GM23248 (cell line): ENCODE measurements at regions not wholly inside any gene's neighbourhood (a gene's known extent, or its start where the extent isn't known, plus 50 kb on each side); places are given as distances from the start of the nearest gene placed in this dataset.

Experiments used
- DNase-seq: peaks from one replicate; pipeline ENCODE4 v3.0.0-alpha.2; 2015
- H2AFZ ChIP-seq: fragments of 200-600 bp; sonication (generic); 2 replicates; pipeline ENCODE4 v1.6.1; 2016; ENCODE audit warnings: antibody characterized with exemption
- H3F3A ChIP-seq: fragments of 200-600 bp; sonication (generic); 2 replicates; pipeline ENCODE4 v1.6.1; 2016; ENCODE audit warnings: mild to moderate bottlenecking, antibody characterized with exemption, mixed run types; ENCODE audit not compliant: insufficient read depth
- H3K27ac ChIP-seq: fragments of 200-600 bp; sonication (generic); 2 replicates; pipeline ENCODE4 v1.5.1; 2016; ENCODE audit warnings: mild to moderate bottlenecking
- H3K27me3 ChIP-seq: fragments of 200-600 bp; sonication (generic); replicated peaks from 2 replicates; pipeline ENCODE4 v1.6.1; 2016; ENCODE audit warnings: mild to moderate bottlenecking; ENCODE audit not compliant: insufficient read depth
- H3K36me3 ChIP-seq: fragments of 200-600 bp; sonication (generic); 2 replicates; pipeline ENCODE4 v1.6.1; 2016; ENCODE audit warnings: low read depth, mild to moderate bottlenecking
- H3K4me1 ChIP-seq: fragments of 200-600 bp; sonication (generic); 2 replicates; pipeline ENCODE4 v1.6.1; 2016; ENCODE audit warnings: mild to moderate bottlenecking; ENCODE audit not compliant: insufficient read depth
- H3K4me2 ChIP-seq: fragments of 200-600 bp; sonication (generic); one replicate; pipeline ENCODE4 v1.6.1; 2016; ENCODE audit warnings: mild to moderate bottlenecking; ENCODE audit not compliant: unreplicated experiment
- H3K4me3 ChIP-seq: fragments of 200-600 bp; sonication (generic); 2 replicates; pipeline ENCODE4 v1.5.1; 2016; ENCODE audit warnings: mild to moderate bottlenecking
- H3K79me2 ChIP-seq: fragments of 200-600 bp; sonication (generic); 2 replicates; pipeline ENCODE4 v1.6.1; 2016; ENCODE audit warnings: mild to moderate bottlenecking; ENCODE audit not compliant: insufficient read depth
- H3K9ac ChIP-seq: fragments of 200-600 bp; sonication (generic); 2 replicates; pipeline ENCODE4 v1.6.1; 2016; ENCODE audit warnings: mild to moderate bottlenecking
- H3K9me2 ChIP-seq: fragments of 200-600 bp; sonication (generic); 2 replicates; pipeline ENCODE4 v1.6.1; 2016; ENCODE audit warnings: mixed run types, mild to moderate bottlenecking, moderate library complexity; ENCODE audit not compliant: insufficient read depth
- H3K9me3 ChIP-seq: fragments of 200-600 bp; sonication (generic); one replicate; pipeline ENCODE4 v1.6.1; 2017; ENCODE audit warnings: low read depth
- H4K20me1 ChIP-seq: fragments of 200-600 bp; sonication (generic); 2 replicates; pipeline ENCODE4 v1.6.0; 2016; ENCODE audit not compliant: insufficient read depth
- EZH2 ChIP-seq: fragments of 200-600 bp; sonication (generic); IDR thresholded peaks from 2 replicates; pipeline ENCODE4 v1.6.1; 2018; ENCODE audit warnings: antibody characterized with exemption, mild to moderate bottlenecking; ENCODE audit not compliant: insufficient read depth, poor library complexity, severe bottlenecking
- EZH2phosphoT487 ChIP-seq: fragments of 200-600 bp; sonication (generic); IDR thresholded peaks from 2 replicates; pipeline ENCODE4 v1.6.1; 2018; ENCODE audit warnings: antibody characterized with exemption, moderate library complexity, mild to moderate bottlenecking, low read depth; ENCODE audit not compliant: insufficient read depth
- WGBS, 2 experiments: methylation state at CpG; one replicate each; pipeline ENCODE4 v1.1.6; 2015 to 2017; ENCODE audit warnings: low lambda C conversion rate in 2 of 2, low coverage in 1 of 2; ENCODE audit errors: missing lambda C conversion rate in 2 of 2; 5-methylcytosine and 5-hydroxymethylcytosine counted together
- in situ Hi-C: fragments of 300-500 bp; cut with MboI; formaldehyde crosslinking; loops from 2 replicates; pipeline ENCODE4 v1.15.0; 2020

DNA sequence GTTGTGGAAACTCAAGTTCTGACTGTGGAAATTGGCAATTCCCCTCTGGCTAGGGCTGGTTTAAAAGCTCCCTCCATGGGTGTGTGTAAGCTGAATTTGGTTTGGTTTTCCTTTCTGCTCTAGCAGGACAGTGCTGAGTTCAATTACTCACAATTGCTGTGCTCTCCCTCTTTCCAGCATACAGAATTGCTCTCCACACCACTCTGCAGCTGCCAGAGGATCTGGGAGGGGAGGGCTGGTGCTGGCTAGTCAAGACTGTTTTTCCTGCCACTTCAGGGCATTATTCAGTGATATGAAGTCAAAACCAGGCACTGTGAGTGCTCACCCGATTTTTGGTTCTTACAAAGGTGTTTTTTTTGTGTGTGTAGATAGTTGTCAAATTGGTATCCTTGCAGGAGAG lies 336.9 kb upstream of the SLC24A2 start:
- Histone ChIP-seq H4K20me1 (no peaks in the 10 kb centered on the region), H3K27me3 (peaks cover 17% of the 10 kb centered on the region; the same call in 1 of the 2 replicates), H3K36me3 (no peaks in the 10 kb centered on the region), H3F3A (no peaks in the 10 kb centered on the region), H3K9me2 (no peaks in the 10 kb centered on the region), H3K79me2 (no peaks in the 10 kb centered on the region), H3K9ac (no peak overlapping the region), H3K4me2 (no peak overlapping the region), H3K4me3 (no peak overlapping the region), H3K27ac (no peak overlapping the region), H3K4me1 (no peaks in the 10 kb centered on the region), H3K9me3 (no peaks in the 10 kb centered on the region), H2AFZ (no peak overlapping the region)
- TF ChIP-seq EZH2 (no peak), EZH2phosphoT487 (no peak)
- no peak for DNase-seq
- in situ Hi-C loops: no loop called here
- 0 to 3% methylated on average over 1 of the region's 1 CpG for WGBS, 2 experiments

DNA sequence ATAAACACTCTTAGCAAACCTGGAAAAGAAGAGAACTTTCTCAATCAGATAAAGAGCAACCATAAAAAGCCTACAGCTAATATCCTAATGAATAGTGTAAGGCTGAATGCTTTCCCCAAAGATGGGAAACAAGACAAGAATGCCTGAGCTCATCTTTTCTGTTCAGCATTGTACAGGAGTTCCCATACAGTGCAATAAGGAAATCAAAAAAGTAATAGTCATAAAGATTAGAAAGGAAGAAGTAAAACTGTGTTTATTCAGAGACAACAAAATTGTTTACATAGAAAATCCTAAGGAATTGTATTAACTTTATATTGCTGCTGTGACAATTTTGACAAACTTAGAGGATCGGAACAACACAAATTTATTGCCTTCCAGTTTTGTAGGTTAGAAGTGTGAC lies 330.7 kb upstream of the SLC24A2 start:
- in situ Hi-C loops: no loop called here

DNA sequence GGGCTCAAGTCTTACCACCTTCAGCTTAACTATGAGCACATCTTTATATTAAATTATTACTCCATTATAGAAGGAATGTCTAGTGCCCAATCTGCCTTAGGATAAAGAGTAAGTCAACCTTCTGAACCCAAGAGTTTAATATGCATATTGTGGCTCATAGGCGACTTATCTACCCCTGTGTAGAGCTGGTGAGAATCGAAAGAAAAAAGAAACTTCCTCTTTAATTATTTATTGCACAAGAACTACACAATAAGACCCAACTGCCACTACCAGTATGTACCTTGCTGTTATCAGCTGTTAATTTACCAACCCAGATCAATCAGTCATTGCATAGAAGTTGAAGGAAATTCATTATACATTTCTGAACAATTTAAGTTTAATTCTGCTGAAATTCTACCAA lies 329.1 kb upstream of the SLC24A2 start:
- Histone ChIP-seq H3F3A (no peaks in the 10 kb centered on the region), H3K9me2 (no peaks in the 10 kb centered on the region), H2AFZ (no peak overlapping the region), H3K9me3 (no peaks in the 10 kb centered on the region), H3K79me2 (no peaks in the 10 kb centered on the region), H3K9ac (no peak overlapping the region), H3K27ac (no peak overlapping the region), H4K20me1 (no peaks in the 10 kb centered on the region), H3K4me1 (no peaks in the 10 kb centered on the region), H3K27me3 (peaks cover 10% of the 10 kb centered on the region), H3K4me2 (no peak overlapping the region), H3K36me3 (no peaks in the 10 kb centered on the region), H3K4me3 (no peak overlapping the region)
- TF ChIP-seq EZH2: no peak
- TF ChIP-seq EZH2phosphoT487: no peak
- in situ Hi-C loops: no loop called here
- 37 to 42% methylated on average over 2 of the region's 2 CpGs for WGBS, 2 experiments
- DNase-seq: no peak

More for the DNA sequence above, 330.7 kb upstream of the SLC24A2 start:
- H3K36me3 ChIP-seq: no peaks in the 10 kb centered on the region
- WGBS, 2 experiments: 36 to 50% methylated on average over 1 of the region's 1 CpG
- no peak overlapping the region for H3K9ac ChIP-seq
- TF ChIP-seq EZH2 (no peak), EZH2phosphoT487 (no peak)
- no peak overlapping the region for H3K4me3 ChIP-seq
- H3F3A ChIP-seq: no peaks in the 10 kb centered on the region
- DNase-seq: no peak
- no peak overlapping the region for H2AFZ ChIP-seq
- no peaks in the 10 kb centered on the region for H3K9me3 ChIP-seq
- H3K27me3 ChIP-seq: peaks cover 16% of the 10 kb centered on the region
- H3K4me1 ChIP-seq: no peaks in the 10 kb centered on the region
- H4K20me1 ChIP-seq: no peaks in the 10 kb centered on the region
- no peaks in the 10 kb centered on the region for H3K79me2 ChIP-seq
- no peaks in the 10 kb centered on the region for H3K9me2 ChIP-seq
- H3K4me2 ChIP-seq: no peak overlapping the region
- no peak overlapping the region for H3K27ac ChIP-seq

DNA sequence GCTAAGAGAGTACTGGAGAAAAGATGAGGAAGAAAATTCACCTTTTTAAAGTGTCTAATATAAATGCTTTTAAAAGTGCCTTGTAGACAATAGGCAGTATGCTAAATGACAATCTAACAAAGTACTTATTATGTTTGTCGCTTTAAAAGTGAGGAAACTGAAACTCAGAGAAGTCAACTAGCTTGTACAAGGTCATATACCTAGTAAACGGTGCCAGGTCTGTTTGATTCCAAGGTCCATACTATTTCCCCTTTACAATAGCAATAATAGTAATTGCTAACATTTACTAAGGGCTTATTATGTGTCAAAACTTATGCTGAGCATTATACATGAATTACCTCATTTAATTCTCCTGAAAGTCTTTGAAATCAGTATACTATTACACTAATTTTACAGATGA lies 328.6 kb upstream of the SLC24A2 start:
- Histone ChIP-seq H2AFZ (no peak overlapping the region), H3K9me2 (no peaks in the 10 kb centered on the region), H3K4me2 (no peak overlapping the region), H3K36me3 (no peaks in the 10 kb centered on the region), H3K9me3 (no peaks in the 10 kb centered on the region), H3K27me3 (peaks cover 9% of the 10 kb centered on the region), H3K79me2 (no peaks in the 10 kb centered on the region), H3K9ac (no peak overlapping the region), H3F3A (no peaks in the 10 kb centered on the region), H3K4me3 (no peak overlapping the region), H3K4me1 (no peaks in the 10 kb centered on the region), H4K20me1 (no peaks in the 10 kb centered on the region), H3K27ac (no peak overlapping the region)
- WGBS, 2 experiments: 19% methylated on average over 2 of the region's 2 CpGs
- TF ChIP-seq EZH2phosphoT487 (no peak), EZH2 (no peak)
- no peak for DNase-seq
- in situ Hi-C loops: no loop called here

DNA sequence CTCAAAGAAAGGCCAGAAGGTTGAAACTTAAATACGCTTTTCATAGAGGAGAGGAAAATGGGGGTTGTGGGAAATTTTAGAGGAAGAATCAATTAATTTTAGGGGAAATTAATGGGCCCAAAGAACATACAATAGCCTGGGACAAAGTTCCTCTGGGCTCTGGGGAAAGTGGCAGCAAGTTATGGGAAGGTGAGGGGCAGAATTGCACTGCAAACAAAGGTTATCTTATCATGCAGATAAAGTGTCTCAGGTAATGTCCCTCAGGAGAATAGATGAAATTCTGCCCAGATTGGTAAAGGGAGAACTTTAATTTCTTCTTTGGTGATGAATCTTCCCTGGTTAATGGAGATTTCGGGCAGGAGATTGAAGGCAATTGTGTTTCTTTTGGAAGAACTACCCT lies 326.1 kb upstream of the SLC24A2 start:
- Histone ChIP-seq H3K79me2 (no peaks in the 10 kb centered on the region), H3K4me3 (no peak overlapping the region), H4K20me1 (no peaks in the 10 kb centered on the region), H3K27ac (no peak overlapping the region), H3K9me3 (no peaks in the 10 kb centered on the region), H3K4me2 (no peak overlapping the region), H3F3A (no peaks in the 10 kb centered on the region), H3K4me1 (no peaks in the 10 kb centered on the region), H3K9me2 (no peaks in the 10 kb centered on the region), H3K36me3 (no peaks in the 10 kb centered on the region), H3K9ac (no peak overlapping the region), H2AFZ (no peak overlapping the region), H3K27me3 (peaks cover 9% of the 10 kb centered on the region)
- no peak for DNase-seq
- in situ Hi-C loops: no loop called here
- 35 to 40% methylated on average over 2 of the region's 2 CpGs for WGBS, 2 experiments
- TF ChIP-seq EZH2phosphoT487: no peak
- no peak for TF ChIP-seq EZH2
